GM19463 (cell line): ENCODE measurements at regions not wholly inside any gene's neighbourhood (a gene's known extent, or its start where the extent isn't known, plus 50 kb on each side); places are given as distances from the start of the nearest gene placed in this dataset.

Source experiments
- ATAC-seq: cut with Tn5 transposase; IDR thresholded peaks from one replicate; pipeline ENCODE4 v1.9.1; 2021; ENCODE audit warnings: mild to moderate bottlenecking, moderate library complexity; ENCODE audit not compliant: unreplicated experiment

DNA sequence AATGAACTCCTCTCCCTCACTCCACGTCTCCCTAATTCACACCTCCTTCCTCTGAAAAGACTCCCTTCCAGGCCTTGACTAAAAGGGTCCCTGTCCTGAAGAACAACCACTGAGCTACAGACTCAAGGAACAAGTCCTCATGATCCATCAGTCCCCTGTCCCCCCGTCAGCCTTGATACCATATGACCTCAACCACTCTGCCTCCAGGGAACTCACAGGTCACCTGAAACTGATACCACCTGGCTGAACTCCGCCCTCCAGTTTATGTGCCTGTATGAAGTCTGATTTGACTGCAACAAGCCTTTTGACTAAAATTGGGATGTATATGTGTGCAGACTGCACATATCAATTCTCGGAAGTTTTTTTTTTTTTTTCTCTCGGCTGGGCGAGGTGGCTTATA is 88.7 kb downstream of the UGCG start:
- peak; percentile 31 for ATAC-seq

DNA sequence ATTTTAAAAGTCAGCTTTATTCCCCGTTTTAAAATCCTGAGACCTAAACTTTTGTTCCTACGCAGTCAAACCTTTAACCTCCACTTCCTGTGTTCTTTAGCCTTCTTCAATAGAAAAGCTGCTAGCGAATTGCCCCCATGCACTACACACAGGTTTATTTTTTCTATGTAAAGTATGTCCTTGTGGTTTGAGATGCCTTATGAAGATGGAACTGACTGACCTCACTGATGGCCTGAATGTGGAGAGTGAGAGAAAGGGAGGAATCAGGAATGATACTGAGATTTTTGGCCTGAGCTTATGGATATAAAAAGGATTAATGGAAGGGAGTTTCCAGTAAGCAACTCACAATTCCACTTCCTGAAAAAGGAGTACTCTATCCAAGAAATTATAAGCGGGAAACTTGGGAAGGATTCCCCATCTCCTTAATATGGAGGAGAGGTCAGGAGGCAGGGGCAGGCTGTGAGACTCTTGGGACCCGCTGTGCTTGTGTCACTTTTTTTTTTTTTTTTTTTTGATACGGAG is 89.5 kb downstream of the UGCG start:
- no peak for ATAC-seq
